Endothelial cell of hepatic sinusoid (primary cell): ENCODE measurements at regions not wholly inside any gene's neighbourhood (a gene's known extent, or its start where the extent isn't known, plus 50 kb on each side); places are given as distances from the start of the nearest gene placed in this dataset.
"Not testable (repeated sequence)": the region's sequence is repeated elsewhere in the genome, so short reads cannot be mapped to it uniquely, and the experiment has no call there.

ENCODE experiments used
- in situ Hi-C: cut with HindIII; loops from 2 replicates; pipeline ENCODE4 v1.10.0; 2017; ENCODE audit warnings: low sequenced_read_pairs

- in situ Hi-C loops = no loop called here
These were observed 746.4 kb downstream of the SLC4A3 start for GRCh38 chr2:220373878-220374277.

- in situ Hi-C loops = no loop called here
These were observed 746.9 kb downstream of the SLC4A3 start for GRCh38 chr2:220374282-220374681.

- in situ Hi-C loops = no loop called here
These were observed 750.2 kb downstream of the SLC4A3 start for GRCh38 chr2:220377482-220378155.

- in situ Hi-C loops = not testable (repeated sequence)
These were observed 760.3 kb downstream of the SLC4A3 start for GRCh38 chr2:220387758-220388157.

GRCh38 chr2:220393711-220394110 is 766.3 kb downstream of the SLC4A3 start:
- in situ Hi-C loops = no loop called here

GRCh38 chr2:220394433-220394832 is 767.0 kb downstream of the SLC4A3 start:
- in situ Hi-C loops = no loop called here

- in situ Hi-C loops = no loop called here
These were observed 768.9 kb downstream of the SLC4A3 start for GRCh38 chr2:220396287-220396686.

GRCh38 chr2:220410296-220410695 is 782.9 kb downstream of the SLC4A3 start:
- in situ Hi-C loops = no loop called here

- in situ Hi-C loops = no loop called here
These were observed 790.1 kb downstream of the SLC4A3 start for GRCh38 chr2:220417503-220417902.

GRCh38 chr2:220419647-220420046 is 792.2 kb downstream of the SLC4A3 start:
- in situ Hi-C loops = no loop called here

- in situ Hi-C loops = no loop called here
These were observed 793.4 kb downstream of the SLC4A3 start for GRCh38 chr2:220420820-220421219.

- in situ Hi-C loops = no loop called here
These were observed 795.2 kb downstream of the SLC4A3 start for GRCh38 chr2:220422676-220423075.

- in situ Hi-C loops = no loop called here
These were observed 797.1 kb downstream of the SLC4A3 start for GRCh38 chr2:220424561-220424960.

GRCh38 chr2:220432645-220433044 is 805.2 kb downstream of the SLC4A3 start:
- in situ Hi-C loops = no loop called here

- in situ Hi-C loops = no loop called here
These were observed 805.7 kb downstream of the SLC4A3 start for GRCh38 chr2:220433131-220433530.

GRCh38 chr2:220434385-220434784 is 807.0 kb downstream of the SLC4A3 start:
- in situ Hi-C loops = no loop called here

- in situ Hi-C loops = no loop called here
These were observed 810.5 kb downstream of the SLC4A3 start for GRCh38 chr2:220437938-220438337.

- in situ Hi-C loops = no loop called here
These were observed 813.3 kb downstream of the SLC4A3 start for GRCh38 chr2:220440731-220441130.

- in situ Hi-C loops = no loop called here
These were observed 814.0 kb downstream of the SLC4A3 start for GRCh38 chr2:220441404-220441803.

- in situ Hi-C loops = no loop called here
These were observed 814.6 kb downstream of the SLC4A3 start for GRCh38 chr2:220442012-220442411.

- in situ Hi-C loops = no loop called here
These were observed 818.1 kb downstream of the SLC4A3 start for GRCh38 chr2:220445429-220446105.

GRCh38 chr2:220446106-220446712 is 818.8 kb downstream of the SLC4A3 start:
- in situ Hi-C loops = no loop called here
